ENCODE measurements at regions not wholly inside any gene's neighbourhood (a gene's known extent, or its start where the extent isn't known, plus 50 kb on each side); places are given as distances from the start of the nearest gene placed in this dataset.

- peak in 1 of 2 donors; percentile 7 for TF ChIP-seq CTCF (conservative IDR thresholded peaks at IDR 0.05 in 1 of 2, IDR thresholded peaks at IDR 0.05 in 1 of 2; ENCODE audit: extremely low read depth in 1 of 2, insufficient read depth in 1 of 2, low read depth in 1 of 2, low read length in 2 of 2)
- TF ChIP-seq EZH2 (IDR thresholded peaks at IDR 0.05; ENCODE audit: borderline replicate concordance, low read length), result no peak
Measured at GRCh38 chr2:41410011-41410410, 637.8 kb upstream of the PKDCC start.

Measured in mammary epithelial cell (primary cell).